Panc1 (cell line): ENCODE measurements at regions not wholly inside any gene's neighbourhood (a gene's known extent, or its start where the extent isn't known, plus 50 kb on each side); places are given as distances from the start of the nearest gene placed in this dataset.

ENCODE experiments used
- ATAC-seq: fragments of 200-7000 bp; cut with Tn5 transposase; 2 replicates; pipeline ENCODE4 v1.9.1; 2020; ENCODE audit warnings: mild to moderate bottlenecking, moderate library complexity
- BruUV-seq: library from RNA; stranded (reverse); fragments of 400-500 nt; replicated peaks from 2 replicates; lab custom pipeline; 2021; lab: Mats Ljungman, UMichigan
- CTCF ChIA-PET: fragments of 300-600 bp; sonication (Branson Sonifier 250); formaldehyde crosslinking; loops from one replicate; lab custom pipeline; 2022; ENCODE audit warnings: antibody characterized with exemption; lab: Charles Lee
- POLR2A ChIA-PET: fragments of 300-600 bp; sonication (Branson Sonifier 250); formaldehyde crosslinking; loops from one replicate; lab custom pipeline; 2022; ENCODE audit warnings: antibody characterized with exemption; lab: Charles Lee
- DNase-seq: peaks from one replicate; pipeline ENCODE4 v3.0.0-alpha.2; 2010; ENCODE audit warnings: low read depth, low spot score
- H3K27ac ChIP-seq: 2 replicates; pipeline ENCODE4 v1.5.1; 2011; ENCODE audit warnings: mild to moderate bottlenecking, low read length, inconsistent platforms
- H3K27me3 ChIP-seq: fragments of 200-500 bp; sonication (Bioruptor generic); 2 replicates; pipeline ENCODE4 v1.6.0; 2014; ENCODE audit warnings: low read length, inconsistent platforms; ENCODE audit not compliant: control insufficient read depth, insufficient read depth
- H3K36me3 ChIP-seq: fragments of 200-500 bp; sonication (Bioruptor generic); 2 replicates; pipeline ENCODE4 v1.5.1; 2014; ENCODE audit warnings: inconsistent platforms, mild to moderate bottlenecking, low read length, moderate library complexity; ENCODE audit not compliant: control insufficient read depth, insufficient read depth
- H3K4me1 ChIP-seq: 2 replicates; pipeline ENCODE4 v1.5.1; 2011; ENCODE audit warnings: inconsistent platforms, mild to moderate bottlenecking, low read length, moderate library complexity; ENCODE audit not compliant: control insufficient read depth, insufficient read depth
- H3K4me3 ChIP-seq, 2 experiments: 2 replicates each; pipeline ENCODE4 v1.5.1; 2011 to 2012; ENCODE audit warnings: low read depth in 2 of 2, low read length in 2 of 2, mild to moderate bottlenecking in 2 of 2, inconsistent platforms in 1 of 2, moderate library complexity in 1 of 2
- H3K9me3 ChIP-seq: fragments of 200-500 bp; sonication (Bioruptor generic); 2 replicates; pipeline ENCODE4 v1.5.1; 2014; ENCODE audit warnings: low read depth, mild to moderate bottlenecking, inconsistent platforms, low read length, moderate library complexity; ENCODE audit not compliant: control insufficient read depth, insufficient read depth
- POLR2AphosphoS5 ChIP-seq: IDR thresholded peaks from 2 replicates; pipeline ENCODE4 v1.6.1; 2012; ENCODE audit warnings: mild to moderate bottlenecking, low read depth, low read length, moderate library complexity
- SIN3A ChIP-seq: IDR thresholded peaks from 2 replicates; pipeline ENCODE4 v1.6.1; 2012; ENCODE audit warnings: low read depth, mild to moderate bottlenecking, low read length, moderate library complexity, borderline replicate concordance; ENCODE audit not compliant: insufficient read depth
- TCF7L2 ChIP-seq: IDR thresholded peaks from 2 replicates; pipeline ENCODE4 v1.6.1; 2011; ENCODE audit warnings: mild to moderate bottlenecking, low read depth, low read length, inconsistent platforms
- in situ Hi-C: cut with HindIII; loops from 2 replicates; pipeline ENCODE4 v1.10.0; 2016; ENCODE audit warnings: low sequenced_read_pairs, low pct_unique_long_range_greater_than_20kb
- intact Hi-C: fragments of 100-400 bp; cut with micrococcal nuclease; formaldehyde crosslinking; loops from one replicate; pipeline ENCODE4 v1.10.0; 2022; ENCODE audit not compliant: unreplicated experiment
- TF ChIP-seq, protein P1 (sequence below): fragments of 450-650 bp; IDR thresholded peaks from 2 replicates; pipeline ENCODE4 v1.5.1; 2017; ENCODE audit warnings: mild to moderate bottlenecking
- TF ChIP-seq, protein P2 (sequence below), 2 experiments: IDR thresholded peaks; 2 replicates each; pipeline ENCODE4 v1.6.1; 2011 to 2012; ENCODE audit warnings: low read depth in 2 of 2, control low read depth in 1 of 2, low read length in 1 of 2, mild to moderate bottlenecking in 1 of 2, moderate library complexity in 1 of 2; ENCODE audit not compliant: insufficient read depth in 1 of 2

GRCh38 chr2:10191554-10191953 lies 69.0 kb downstream of the RRM2 start:
- H3K9me3 ChIP-seq: no peaks in the 10 kb centered on the region
- intact Hi-C loops: no loop called here
- DNase-seq (no peak), ATAC-seq (no peak)
- H3K27me3 ChIP-seq: no peaks in the 10 kb centered on the region
- no peaks in the 10 kb centered on the region for H3K36me3 ChIP-seq
- no peaks in the 10 kb centered on the region for H3K4me1 ChIP-seq
- CTCF ChIA-PET: interaction anchor here (0.5 kb wide), 1 partner anchor 1639 kb away, joined by 4 read pairs; no protein-coding TSS in a partner anchor
- H3K27ac ChIP-seq: no peak overlapping the region
- in situ Hi-C loops: no loop called here
- POLR2A ChIA-PET: no interaction called here
- TF ChIP-seq POLR2AphosphoS5 (no peak), TCF7L2 (no peak), SIN3A (no peak)
- TF ChIP-seq, protein P1, sequence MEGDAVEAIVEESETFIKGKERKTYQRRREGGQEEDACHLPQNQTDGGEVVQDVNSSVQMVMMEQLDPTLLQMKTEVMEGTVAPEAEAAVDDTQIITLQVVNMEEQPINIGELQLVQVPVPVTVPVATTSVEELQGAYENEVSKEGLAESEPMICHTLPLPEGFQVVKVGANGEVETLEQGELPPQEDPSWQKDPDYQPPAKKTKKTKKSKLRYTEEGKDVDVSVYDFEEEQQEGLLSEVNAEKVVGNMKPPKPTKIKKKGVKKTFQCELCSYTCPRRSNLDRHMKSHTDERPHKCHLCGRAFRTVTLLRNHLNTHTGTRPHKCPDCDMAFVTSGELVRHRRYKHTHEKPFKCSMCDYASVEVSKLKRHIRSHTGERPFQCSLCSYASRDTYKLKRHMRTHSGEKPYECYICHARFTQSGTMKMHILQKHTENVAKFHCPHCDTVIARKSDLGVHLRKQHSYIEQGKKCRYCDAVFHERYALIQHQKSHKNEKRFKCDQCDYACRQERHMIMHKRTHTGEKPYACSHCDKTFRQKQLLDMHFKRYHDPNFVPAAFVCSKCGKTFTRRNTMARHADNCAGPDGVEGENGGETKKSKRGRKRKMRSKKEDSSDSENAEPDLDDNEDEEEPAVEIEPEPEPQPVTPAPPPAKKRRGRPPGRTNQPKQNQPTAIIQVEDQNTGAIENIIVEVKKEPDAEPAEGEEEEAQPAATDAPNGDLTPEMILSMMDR: no peak
- TF ChIP-seq, protein P2, sequence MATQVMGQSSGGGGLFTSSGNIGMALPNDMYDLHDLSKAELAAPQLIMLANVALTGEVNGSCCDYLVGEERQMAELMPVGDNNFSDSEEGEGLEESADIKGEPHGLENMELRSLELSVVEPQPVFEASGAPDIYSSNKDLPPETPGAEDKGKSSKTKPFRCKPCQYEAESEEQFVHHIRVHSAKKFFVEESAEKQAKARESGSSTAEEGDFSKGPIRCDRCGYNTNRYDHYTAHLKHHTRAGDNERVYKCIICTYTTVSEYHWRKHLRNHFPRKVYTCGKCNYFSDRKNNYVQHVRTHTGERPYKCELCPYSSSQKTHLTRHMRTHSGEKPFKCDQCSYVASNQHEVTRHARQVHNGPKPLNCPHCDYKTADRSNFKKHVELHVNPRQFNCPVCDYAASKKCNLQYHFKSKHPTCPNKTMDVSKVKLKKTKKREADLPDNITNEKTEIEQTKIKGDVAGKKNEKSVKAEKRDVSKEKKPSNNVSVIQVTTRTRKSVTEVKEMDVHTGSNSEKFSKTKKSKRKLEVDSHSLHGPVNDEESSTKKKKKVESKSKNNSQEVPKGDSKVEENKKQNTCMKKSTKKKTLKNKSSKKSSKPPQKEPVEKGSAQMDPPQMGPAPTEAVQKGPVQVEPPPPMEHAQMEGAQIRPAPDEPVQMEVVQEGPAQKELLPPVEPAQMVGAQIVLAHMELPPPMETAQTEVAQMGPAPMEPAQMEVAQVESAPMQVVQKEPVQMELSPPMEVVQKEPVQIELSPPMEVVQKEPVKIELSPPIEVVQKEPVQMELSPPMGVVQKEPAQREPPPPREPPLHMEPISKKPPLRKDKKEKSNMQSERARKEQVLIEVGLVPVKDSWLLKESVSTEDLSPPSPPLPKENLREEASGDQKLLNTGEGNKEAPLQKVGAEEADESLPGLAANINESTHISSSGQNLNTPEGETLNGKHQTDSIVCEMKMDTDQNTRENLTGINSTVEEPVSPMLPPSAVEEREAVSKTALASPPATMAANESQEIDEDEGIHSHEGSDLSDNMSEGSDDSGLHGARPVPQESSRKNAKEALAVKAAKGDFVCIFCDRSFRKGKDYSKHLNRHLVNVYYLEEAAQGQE (IDR thresholded peaks at IDR 0.05; ENCODE audit: insufficient read depth in 1 of 2, low read depth in 2 of 2, low read length in 1 of 2): no peak
- H3K4me3 ChIP-seq: no peak overlapping the region
- BruUV-seq: no TSS peak

DNA sequence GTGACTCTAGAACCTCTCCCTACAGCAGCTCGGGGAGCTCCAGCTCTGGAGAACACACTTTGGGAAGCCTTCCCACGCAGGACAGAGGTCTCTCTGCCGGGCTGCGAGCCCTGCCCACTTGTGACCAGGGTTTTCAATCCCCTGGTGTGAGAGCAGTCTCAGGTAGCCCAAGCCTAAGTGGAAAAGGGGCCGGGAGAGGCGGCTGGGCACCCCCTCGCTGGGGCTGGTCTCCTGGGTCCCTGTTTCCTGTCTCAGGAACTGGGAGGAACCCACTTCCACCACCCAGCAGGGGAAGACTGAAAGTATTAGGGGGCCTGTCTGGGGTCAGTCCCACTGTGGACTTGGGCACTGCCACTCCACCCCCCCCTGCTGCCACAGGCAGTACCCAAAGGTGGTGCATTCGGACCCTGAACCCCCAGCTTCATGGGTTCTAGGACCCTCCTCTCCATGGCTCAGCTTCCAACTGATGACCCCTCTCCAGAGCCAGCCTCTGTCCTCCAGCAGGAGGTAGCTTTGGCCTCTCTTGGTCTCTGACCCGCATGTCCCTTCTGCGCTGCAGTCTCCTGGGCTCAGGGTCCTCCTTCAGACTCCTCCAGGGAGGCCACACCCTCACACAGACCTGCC lies 70.0 kb downstream of the RRM2 start:
- Histone ChIP-seq H3K4me3 (no peak overlapping the region), H3K36me3 (no peaks in the 10 kb centered on the region), H3K9me3 (no peaks in the 10 kb centered on the region), H3K4me1 (no peaks in the 10 kb centered on the region), H3K27me3 (no peaks in the 10 kb centered on the region), H3K27ac (no peak overlapping the region)
- ATAC-seq (no peak), DNase-seq (no peak)
- intact Hi-C loops (no loop called here), in situ Hi-C loops (no loop called here)
- BruUV-seq: no TSS peak
- ChIA-PET POLR2A (no interaction called here), CTCF (interaction anchor here (0.8 kb wide), 1 partner anchor 20 kb away, joined by 3 read pairs; no protein-coding TSS in a partner anchor)
- no peak for TF ChIP-seq SIN3A
- TF ChIP-seq, protein P2 (IDR thresholded peaks at IDR 0.05; ENCODE audit: insufficient read depth in 1 of 2, low read depth in 2 of 2, low read length in 1 of 2): no peak
- TF ChIP-seq TCF7L2: no peak
- TF ChIP-seq, protein P1: no peak
- no peak for TF ChIP-seq POLR2AphosphoS5
